Medulla oblongata (tissue), 1 donor: ENCODE measurements at regions not wholly inside any gene's neighbourhood (a gene's known extent, or its start where the extent isn't known, plus 50 kb on each side); places are given as distances from the start of the nearest gene placed in this dataset.

Experiments
- DNase-seq: peaks from one replicate; pipeline ENCODE4 v3.0.0-alpha.2; 2015; ENCODE audit errors: extremely low spot score

DNA sequence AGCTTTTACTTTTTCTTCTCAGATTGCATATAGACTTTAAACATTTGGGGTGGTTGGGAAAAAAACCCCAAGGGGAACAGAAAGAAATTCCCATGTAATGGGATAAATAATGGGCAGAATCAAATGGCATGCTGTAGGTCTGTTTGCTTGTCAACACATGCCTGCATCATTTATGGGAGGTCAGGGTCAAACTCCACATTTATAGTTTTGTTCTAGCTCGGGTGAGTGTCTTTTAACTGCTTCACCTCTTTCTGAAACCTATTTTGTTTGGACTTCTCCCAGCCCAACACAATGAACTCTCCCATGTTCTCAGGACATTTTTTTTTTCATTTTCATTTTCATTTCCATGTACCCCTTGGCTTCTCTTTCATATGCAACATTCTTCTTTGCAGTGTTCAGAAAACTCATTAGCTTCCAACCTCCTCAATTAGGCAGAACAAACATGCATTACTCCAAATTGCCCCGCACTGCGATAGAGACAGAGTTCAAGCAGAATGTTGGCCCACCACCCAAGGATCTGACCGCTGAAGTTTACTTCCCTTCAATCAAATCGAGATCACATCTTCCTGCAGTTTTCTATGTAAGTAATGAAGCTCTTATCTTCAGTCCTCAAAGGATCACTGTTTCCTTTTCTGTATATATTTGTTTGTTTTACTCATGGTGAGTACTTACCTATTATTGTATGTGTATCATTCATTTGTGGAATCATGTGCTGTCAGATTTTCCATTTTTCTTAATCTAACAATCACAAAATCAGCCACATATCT lies 354.6 kb downstream of the ZSWIM6 start:
- no peak for DNase-seq

DNA sequence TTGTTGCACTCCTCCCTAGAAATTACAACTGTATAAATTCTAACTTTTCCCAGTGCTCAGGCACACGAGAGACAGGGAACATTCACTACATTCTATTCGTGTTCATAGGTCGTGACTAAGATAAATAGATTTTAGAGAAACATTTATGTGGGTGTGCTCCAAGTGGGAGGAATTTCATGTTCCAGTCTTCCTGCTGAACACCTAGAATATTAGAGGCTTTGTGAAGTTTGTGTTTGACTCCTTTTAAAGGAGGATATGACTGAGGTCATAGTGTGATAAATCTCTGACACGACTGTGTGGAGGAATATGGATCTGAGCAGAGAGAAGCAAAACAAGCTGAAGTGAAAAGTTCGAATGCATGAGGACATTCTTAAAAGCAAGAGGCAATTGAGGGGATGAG lies 355.3 kb downstream of the ZSWIM6 start:
- DNase-seq, result no peak

DNA sequence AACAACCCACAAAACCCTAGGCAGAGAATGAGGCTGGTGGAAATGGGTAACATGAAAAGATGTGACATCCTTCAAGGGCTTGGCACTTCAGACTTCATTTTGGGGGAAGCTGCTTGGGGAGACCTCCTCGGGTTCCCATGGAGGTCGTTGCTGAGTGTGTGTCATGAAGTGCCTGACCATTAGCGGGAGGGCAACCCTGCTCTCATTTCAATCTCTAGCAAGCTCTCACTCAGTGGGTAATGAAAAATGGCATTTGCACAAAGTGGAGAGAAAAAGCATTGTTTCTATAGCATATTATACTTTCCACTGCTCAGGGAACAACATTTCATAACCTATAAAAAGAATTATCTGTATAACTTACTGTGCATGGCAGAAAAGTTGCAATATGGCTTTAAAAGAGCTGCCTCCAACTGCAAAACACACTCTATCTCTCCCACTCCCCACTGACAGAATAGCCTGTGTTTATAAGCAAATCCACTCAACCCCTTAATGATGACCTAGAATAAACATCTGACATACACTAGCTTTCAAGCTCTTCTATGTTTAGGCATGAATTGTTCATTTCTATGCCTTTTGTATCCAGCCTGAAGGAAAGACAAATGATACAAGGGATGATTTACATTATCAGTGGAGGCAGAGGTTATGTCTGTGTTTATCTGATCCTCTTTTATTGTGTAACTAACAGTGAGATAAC lies 357.2 kb downstream of the ZSWIM6 start:
- no peak for DNase-seq

DNA sequence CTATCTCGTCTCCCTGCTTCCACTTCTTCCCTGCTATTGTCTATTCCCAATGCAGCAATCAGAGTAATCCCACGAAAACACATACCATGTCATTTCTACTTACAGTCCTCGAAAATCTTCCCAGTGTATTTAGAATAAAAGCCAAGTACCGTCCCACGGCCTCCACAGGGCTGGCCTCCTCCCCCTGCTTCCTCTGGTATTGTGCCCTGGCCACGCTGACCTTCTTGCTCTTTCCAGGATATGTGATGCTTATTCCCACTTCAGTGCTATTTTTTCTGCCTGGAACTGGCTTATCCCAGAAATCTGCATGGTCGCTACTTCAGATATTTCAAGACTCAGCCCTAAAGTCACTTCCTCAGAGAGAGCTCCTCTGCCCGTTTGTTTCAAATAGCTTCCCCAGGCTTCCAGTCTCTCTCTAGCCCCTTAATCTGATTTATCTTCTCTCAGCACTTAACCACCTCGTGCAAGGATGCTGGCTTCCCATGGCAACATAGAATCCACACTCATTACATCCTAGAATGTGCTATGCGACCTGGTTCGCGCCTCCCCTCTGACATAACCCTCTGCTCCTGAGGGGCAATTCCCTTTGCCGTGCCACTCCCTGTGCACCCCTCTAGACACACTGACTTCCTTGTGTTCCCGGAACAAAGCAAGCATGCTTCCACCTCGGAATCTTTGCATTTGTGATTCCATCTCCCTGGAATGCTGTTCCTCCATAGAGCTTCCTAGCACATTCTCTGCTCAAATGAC lies 365.9 kb downstream of the ZSWIM6 start:
- DNase-seq, result no peak

DNA sequence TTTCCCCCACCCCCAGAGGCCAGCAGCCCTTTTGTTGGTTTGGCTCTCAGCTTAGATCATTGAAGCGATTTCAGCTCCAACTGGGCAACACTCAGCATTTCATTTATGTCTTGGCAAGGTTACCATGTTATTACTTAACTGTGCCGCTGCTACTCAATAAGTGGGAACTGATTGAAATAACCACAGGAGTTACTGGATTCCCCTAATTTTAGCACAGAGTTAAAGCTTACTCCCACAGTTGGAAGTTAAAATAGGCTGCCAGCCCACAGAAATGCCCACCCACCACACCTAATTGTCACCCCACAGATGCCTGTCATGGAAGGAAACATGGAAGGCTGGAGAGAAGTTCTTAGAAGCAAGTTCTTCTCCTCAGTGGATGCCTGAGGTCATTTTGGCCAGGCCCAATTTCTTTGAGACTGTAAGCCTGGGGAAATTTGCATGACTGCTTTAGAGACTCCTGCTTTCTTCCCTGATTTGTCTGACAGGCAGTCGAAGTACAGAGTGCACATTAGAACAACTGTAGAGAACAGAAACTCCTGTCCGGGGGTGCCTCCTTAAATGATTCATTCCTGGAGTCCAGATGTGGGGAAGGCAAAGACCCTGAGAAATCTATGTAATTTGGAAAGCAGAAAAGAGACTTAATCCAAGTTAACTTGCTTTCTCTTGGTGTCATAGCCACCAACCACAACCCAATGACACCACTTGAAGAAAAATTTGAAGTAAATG lies 370.0 kb downstream of the ZSWIM6 start:
- no peak for DNase-seq

DNA sequence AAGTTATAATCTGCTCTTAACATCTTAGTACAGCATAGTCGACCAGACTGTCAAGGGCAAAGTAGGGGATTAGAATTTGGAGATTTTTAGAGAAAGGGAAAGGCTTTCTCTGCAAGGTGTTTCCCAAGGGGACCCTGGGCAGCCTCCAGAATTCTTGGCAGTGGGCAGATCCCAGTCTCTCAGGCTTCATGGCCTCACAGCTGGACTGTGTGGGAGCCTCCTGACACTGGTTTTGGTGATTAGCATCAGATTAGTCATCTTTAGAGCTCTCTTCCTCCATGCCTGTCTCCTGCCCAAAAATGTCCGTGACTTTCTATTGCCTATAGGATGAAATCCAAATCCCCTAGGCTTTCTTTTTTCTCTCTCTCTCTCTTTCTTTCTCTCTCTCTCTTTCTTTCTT lies 370.7 kb downstream of the ZSWIM6 start:
- DNase-seq, result no peak

DNA sequence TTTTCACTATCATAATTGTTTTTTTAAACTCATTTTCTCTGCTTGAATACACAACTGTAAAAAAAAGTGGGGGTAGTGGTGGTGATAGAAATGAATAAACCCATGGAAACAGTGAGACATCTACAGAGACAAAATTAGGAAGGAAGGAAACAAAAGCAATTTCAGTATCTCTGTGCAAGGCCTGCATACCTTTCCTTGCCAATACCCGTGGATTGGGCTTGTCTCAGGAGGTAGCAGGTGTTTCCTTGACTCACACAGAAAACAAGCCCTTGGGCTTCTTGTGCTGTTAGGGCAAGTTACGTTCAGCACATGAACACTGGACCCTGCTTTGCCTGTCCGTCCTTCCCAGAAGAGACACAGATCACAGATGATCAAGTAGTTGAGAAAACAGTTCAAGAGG lies 372.2 kb downstream of the ZSWIM6 start:
- no peak for DNase-seq

DNA sequence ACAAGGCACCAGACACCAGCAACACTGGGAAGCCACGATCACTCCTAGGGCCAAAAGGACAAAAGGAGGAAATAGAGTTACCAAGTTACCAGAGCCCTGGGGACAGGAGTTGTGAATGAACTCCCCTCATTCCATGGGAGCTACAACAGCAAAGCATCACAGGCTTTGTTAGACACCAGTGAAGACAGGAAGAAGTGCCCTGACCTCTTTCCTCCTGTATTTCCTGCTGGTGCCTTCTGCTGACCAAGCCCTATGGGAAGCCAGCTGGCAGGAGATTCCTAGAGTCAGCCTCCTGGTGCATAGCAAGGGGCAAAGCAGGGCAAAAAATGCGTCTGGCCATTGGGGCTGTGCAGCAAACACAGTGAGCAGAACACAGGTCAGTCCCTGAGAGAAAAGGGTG lies 374.7 kb downstream of the ZSWIM6 start:
- DNase-seq, result peak; percentile 48

DNA sequence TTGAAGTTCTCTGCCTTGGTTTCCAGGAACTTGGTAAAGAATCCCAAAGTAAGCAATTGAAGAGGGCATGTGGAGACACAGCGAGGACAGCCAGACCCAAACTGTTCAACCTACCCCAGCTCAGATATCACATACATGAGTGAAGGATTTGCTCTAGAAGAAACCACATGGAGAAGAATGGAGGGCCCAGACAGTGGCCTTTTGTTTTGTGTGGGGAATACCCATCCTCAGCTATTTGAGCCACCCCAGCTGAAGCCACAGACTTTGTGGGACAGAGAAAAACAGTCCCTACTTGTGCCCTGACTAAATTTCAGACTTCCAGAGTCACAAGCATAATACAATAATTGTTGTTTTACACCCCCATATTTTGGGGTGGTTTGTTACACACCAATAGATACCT lies 387.1 kb downstream of the ZSWIM6 start:
- no peak for DNase-seq

DNA sequence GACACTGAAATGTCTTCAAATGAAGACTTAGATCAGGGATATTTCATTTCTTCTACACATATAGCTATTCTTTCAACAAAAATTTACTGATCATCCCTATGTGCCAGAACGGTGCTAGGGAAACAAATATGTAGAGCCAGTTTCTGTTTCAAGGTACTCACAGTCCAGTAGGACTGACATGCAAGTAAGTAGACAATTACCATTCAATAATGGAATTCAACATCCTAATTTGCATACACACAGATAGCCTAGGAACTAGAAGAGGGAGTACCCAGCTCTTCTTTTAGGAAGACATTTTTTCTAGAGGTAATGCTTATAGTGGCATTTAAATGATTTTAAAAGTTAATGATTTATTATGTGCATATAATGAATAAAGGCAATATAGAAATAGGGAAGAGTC lies 388.8 kb downstream of the ZSWIM6 start:
- no peak for DNase-seq

DNA sequence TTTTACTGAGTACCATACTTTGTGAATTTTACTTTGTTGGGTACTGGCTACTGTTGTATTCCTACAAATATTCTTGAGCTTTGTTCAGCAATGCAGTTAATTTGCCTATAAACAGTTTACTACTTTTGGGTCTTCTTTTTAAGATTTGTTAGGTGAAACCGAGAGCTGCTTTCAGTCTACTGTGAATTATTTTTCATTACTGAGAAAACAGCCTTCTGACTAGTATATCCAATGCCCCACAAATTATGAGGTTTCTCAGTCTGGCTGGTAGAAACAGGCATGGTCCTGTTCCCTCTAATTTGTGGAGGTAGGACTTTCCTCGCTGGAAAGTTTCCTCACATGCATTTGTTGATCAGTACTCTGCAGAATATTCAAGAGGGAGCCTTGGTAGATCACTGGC lies 392.0 kb downstream of the ZSWIM6 start:
- DNase-seq, result no peak

DNA sequence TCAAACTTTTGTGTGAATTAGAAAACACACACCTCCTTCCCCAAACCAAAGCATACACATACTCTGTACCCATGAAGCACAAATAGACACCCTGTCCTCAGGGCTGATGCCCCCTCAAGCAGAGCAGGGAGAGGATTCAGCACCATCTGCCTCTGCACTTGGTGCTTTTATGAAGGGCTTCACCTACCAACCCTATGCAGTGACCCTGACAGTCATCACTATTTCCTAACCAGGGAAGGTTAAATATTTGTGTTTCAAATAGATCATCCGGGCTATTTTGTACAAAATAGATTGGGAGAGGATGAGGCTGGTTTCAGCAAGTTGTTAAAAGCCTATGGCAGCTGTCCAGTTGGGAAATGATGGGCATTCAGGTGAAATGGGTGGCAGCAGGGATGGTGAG lies 396.2 kb downstream of the ZSWIM6 start:
- DNase-seq, result no peak

DNA sequence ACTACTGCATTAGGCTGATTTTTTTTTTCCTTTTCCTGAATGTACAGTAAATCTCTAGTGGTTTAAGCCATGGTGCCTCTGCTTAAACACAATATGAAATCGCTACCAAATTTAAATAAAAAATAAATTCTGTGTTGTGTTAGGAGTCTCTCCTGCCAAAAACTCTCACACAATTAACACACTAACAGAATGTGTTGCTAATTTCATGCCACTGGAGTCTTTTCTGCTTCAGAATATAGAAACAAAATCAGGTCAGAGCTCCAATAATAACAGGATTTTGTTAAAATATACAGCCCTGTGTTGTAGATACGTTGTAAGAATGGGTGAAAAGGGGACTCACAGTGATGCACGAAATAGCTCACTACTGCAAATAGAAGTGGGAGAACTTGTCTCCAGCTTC lies 398.8 kb downstream of the ZSWIM6 start:
- no peak for DNase-seq

DNA sequence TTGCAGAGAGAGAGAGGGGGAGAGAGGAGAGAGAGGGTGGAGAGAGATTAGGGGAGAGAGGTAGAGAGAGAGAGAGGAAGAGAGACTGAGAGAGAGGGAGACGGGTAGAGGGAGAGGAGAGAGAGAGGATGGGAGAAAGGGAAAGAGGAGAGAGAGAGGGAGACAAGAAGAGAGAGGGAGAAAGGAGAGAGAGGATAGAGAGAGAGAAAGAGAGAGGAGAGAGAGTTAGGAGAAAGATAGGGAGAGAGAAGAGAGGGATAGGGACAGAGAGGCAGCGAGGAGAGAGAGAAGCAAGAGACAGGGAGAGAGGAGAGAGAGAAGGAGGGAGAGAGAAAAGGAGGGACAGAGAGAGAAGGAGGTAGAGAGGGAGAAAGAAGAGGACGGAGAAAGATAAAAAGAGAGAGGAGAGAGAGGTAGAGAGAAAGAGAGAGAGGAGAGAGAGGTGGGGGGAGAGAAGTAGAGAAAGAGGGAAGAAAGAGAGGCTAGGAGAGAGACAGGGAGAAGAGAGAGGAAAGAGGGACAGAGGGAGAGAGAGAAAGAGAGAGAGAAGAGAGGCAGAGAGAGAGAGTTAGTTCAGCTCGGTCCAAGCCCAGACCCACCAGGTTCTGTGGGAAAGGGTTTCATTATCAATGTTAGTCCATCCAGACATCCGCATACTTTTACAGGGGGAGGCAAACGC lies 399.3 kb downstream of the ZSWIM6 start:
- DNase-seq, result no peak

DNA sequence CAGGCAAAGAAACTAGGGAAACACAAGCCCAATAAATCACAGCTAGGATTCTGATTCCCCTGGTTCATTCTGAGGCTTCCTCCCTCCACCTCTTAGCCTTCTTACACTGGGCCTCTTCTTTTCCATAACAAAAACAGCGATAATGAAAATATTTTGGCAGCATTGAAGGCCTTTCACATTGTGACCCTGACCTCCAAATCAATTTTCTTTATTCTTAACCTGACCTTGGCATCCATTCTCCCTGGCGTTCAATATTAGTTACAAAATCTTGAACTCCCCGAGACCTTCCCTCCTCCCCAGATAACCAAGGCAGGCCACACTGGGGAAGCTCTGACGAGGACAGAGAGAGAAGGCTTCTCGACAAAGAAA lies 399.9 kb downstream of the ZSWIM6 start:
- peak; percentile 28 for DNase-seq

DNA sequence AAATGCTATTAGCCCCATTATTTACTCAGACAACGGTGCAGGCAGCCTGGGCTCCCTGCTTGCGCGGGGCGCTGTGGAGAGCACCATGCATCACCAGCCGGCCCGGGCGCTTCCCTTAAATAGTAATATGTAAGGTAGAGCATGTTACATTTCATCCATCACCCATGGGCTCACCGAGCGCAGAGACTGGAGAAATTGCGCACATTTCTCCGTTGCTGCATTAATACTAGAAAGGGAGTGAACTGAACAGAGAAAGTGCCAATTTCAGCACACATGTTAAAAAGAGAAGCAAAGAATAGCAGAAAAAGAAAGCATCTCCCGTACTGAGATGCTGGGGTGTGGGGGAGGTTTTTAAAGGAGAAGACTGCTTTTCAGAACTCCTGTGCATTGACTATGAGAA lies 400.3 kb downstream of the ZSWIM6 start:
- DNase-seq, result peak; percentile 66

DNA sequence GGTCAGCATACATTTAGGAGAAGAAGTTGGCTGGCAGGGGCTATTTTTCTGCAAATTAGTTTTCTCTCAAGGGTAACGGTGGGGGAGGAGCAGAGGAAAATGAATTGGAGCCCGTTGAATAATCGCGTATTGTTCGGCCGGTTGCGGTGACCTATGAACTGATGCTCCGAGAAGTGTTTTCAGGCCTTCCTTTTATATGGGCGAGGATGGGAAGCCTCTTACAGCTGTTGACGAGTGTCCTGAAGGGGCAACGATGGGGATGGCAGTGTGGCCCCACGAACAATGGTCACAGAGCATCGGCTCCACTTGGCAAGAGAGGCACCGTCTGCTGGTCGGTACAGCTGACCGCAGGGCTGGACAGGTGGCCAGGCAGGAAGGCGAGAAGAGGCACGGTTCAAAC lies 400.7 kb downstream of the ZSWIM6 start:
- peak; percentile 56 for DNase-seq

DNA sequence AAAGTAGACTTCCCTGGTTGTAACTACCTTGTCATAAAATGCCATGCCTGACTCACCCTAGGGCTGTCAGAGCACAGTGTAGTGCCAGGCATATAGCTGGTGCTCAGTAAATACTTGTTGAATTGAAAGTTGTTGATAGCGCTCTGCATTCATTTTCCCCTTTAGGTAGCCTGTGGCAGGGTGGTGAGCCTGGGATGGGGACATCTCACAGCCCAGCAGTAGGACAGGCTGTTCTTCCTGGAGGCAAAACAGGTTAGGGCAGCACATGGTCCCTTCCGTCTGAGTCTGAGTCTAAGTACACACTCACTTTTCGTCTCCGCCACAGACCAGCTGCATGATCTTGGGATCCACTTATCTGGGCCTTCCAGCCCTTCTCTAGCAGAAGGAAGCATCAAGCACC lies 401.9 kb downstream of the ZSWIM6 start:
- DNase-seq, result no peak

DNA sequence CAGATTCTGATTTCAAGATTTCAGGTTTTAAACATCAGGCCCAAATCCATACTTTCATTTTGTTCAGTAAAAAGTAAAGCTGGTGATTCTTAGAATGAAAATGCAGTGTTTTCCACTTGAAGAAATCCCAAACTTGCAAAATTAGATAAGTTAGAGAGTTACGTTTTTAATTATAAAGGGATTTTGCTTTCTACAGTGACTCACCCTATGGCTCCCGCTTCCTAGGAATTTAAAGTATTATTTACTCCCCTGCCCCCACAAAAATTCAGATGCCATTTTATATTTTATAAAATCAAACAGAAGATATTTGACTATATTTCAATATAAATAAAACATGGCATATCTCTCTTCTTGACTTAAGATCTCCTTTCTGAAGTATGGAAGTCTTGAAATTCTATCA lies 402.9 kb downstream of the ZSWIM6 start:
- no peak for DNase-seq

DNA sequence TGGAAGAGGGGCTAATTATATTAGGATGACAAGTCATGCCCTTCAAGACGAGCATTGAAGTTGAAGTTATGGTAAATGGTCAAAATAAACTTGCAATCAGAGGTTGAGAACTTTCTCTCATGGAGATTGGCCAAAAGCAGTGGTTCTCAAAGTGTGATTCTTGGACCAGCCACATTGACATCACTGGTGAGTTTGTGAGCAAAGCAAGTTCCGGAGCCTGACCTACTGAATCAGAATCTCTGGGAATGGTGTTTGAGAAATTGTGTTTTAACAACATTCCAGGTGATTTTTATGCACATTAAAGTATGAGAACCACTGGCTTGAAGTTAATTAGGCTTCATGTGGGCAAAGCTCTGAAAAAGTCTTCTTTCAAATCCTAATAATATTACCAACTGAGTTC lies 403.5 kb downstream of the ZSWIM6 start:
- DNase-seq, result no peak

DNA sequence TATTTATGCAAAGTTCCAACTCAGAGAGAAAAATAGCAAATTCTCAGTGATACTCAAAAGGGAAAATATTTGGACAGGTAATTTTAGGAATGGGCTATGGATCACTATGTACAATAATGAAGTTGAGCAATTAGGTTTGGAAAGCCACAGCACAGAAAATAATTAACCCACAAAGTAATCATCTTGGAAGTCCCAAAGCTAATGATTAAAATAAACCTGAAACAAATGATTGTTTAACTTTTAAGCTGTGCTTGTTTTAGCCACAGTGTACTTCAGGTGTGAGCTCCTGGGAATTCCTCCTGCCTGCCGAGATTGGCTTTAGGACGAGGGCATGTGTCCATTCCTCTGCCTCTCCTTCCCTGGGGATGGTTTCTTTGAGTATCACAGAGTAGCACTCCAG lies 403.9 kb downstream of the ZSWIM6 start:
- DNase-seq, result no peak
